IMR-90 (cell line): ENCODE measurements at regions not wholly inside any gene's neighbourhood (a gene's known extent, or its start where the extent isn't known, plus 50 kb on each side); places are given as distances from the start of the nearest gene placed in this dataset.

ENCODE experiments used
- ATAC-seq: fragments of 200-7000 bp; cut with Tn5 transposase; 2 replicates; pipeline ENCODE4 v1.9.1; 2020; ENCODE audit warnings: low read depth, mild to moderate bottlenecking, moderate library complexity
- BruUV-seq: library from RNA; stranded (reverse); fragments of 400-500 nt; replicated peaks from 2 replicates; lab custom pipeline; 2021; lab: Mats Ljungman, UMichigan
- CTCF ChIA-PET: fragments of 300-600 bp; formaldehyde crosslinking; extraction: SDS; loops from one replicate; lab custom pipeline; 2021; ENCODE audit warnings: antibody characterized with exemption; lab: Yijun Ruan, JAX
- POLR2A ChIA-PET: fragments of 300-600 bp; sonication (Branson Sonifier 250); formaldehyde crosslinking; loops from one replicate; lab custom pipeline; 2022; ENCODE audit warnings: antibody characterized with exemption; ENCODE audit not compliant: unreplicated experiment; lab: Charles Lee
- DNase-seq: peaks from one replicate; pipeline ENCODE4 v3.0.0; 2013
- H2AFZ ChIP-seq: replicated peaks from 2 replicates; pipeline ENCODE3; 2013; ENCODE audit warnings: low read length, mild to moderate bottlenecking; ENCODE audit not compliant: poor library complexity
- H2AK5ac ChIP-seq: 2 replicates; pipeline ENCODE4 v1.6.1; 2013; ENCODE audit warnings: low read depth, low read length, inconsistent platforms
- H2AK9ac ChIP-seq: replicated peaks from 2 replicates; pipeline ENCODE3; 2013; ENCODE audit warnings: mild to moderate bottlenecking, low read depth, low read length, moderate library complexity; ENCODE audit not compliant: poor library complexity
- H2BK120ac ChIP-seq: 2 replicates; pipeline ENCODE4 v1.6.1; 2013; ENCODE audit warnings: low read depth, low read length, inconsistent platforms
- H2BK15ac ChIP-seq: 3 replicates; pipeline ENCODE4 v1.6.1; 2013; ENCODE audit warnings: low read depth, low read length, inconsistent platforms
- H2BK20ac ChIP-seq: 2 replicates; pipeline ENCODE4 v1.6.1; 2013; ENCODE audit warnings: low read depth, mild to moderate bottlenecking, inconsistent platforms, low read length, moderate library complexity
- H2BK5ac ChIP-seq: 2 replicates; pipeline ENCODE4 v1.6.1; 2013; ENCODE audit warnings: mild to moderate bottlenecking, low read depth, low read length, inconsistent platforms; ENCODE audit not compliant: poor library complexity, severe bottlenecking
- H3K14ac ChIP-seq: replicated peaks from 2 replicates; pipeline ENCODE4 v1.6.1; 2013; ENCODE audit warnings: low read depth, low read length, inconsistent platforms
- H3K18ac ChIP-seq: 2 replicates; pipeline ENCODE4 v1.6.1; 2013; ENCODE audit warnings: low read depth, low read length, control low read depth
- H3K23ac ChIP-seq: 2 replicates; pipeline ENCODE4 v1.6.1; 2013; ENCODE audit warnings: low read depth, low read length, inconsistent platforms
- H3K27ac ChIP-seq: 2 replicates; pipeline ENCODE4 v1.5.1; 2013; ENCODE audit warnings: mild to moderate bottlenecking, control low read depth, low read length; ENCODE audit not compliant: insufficient read depth
- H3K27me3 ChIP-seq: 2 replicates; pipeline ENCODE4 v1.6.1; 2013; ENCODE audit warnings: low read length; ENCODE audit not compliant: control insufficient read depth, insufficient read depth
- H3K36me3 ChIP-seq: 2 replicates; pipeline ENCODE4 v1.6.1; 2013; ENCODE audit warnings: low read length, mixed read lengths; ENCODE audit not compliant: control insufficient read depth, insufficient read depth
- H3K4ac ChIP-seq: 2 replicates; pipeline ENCODE4 v1.6.1; 2013; ENCODE audit warnings: low read depth, low read length, inconsistent platforms
- H3K4me1 ChIP-seq: 2 replicates; pipeline ENCODE4 v1.6.1; 2013; ENCODE audit warnings: low read length, mixed read lengths; ENCODE audit not compliant: control insufficient read depth, insufficient read depth
- H3K4me2 ChIP-seq: 2 replicates; pipeline ENCODE4 v1.6.1; 2013; ENCODE audit warnings: low read depth, mild to moderate bottlenecking, control low read depth, low read length, moderate library complexity
- H3K4me3 ChIP-seq: 2 replicates; pipeline ENCODE4 v1.5.1; 2013; ENCODE audit warnings: low read depth, mild to moderate bottlenecking, control low read depth, low read length, moderate library complexity; ENCODE audit not compliant: insufficient read depth
- H3K56ac ChIP-seq: 2 replicates; pipeline ENCODE4 v1.6.1; 2013; ENCODE audit warnings: low read length, inconsistent platforms; ENCODE audit not compliant: insufficient read depth; ENCODE audit errors: extremely low read depth
- H3K79me1 ChIP-seq, 2 experiments: 2 replicates each; pipeline ENCODE4 v1.6.1; 2013; ENCODE audit warnings: low read length in 2 of 2, inconsistent platforms in 1 of 2, low read depth in 1 of 2
- H3K9ac ChIP-seq: 2 replicates; pipeline ENCODE4 v1.6.1; 2013; ENCODE audit warnings: low read depth, low read length, control low read depth
- H3K9me1 ChIP-seq: 2 replicates; pipeline ENCODE4 v1.6.1; 2013; ENCODE audit warnings: low read length, inconsistent platforms; ENCODE audit not compliant: insufficient read depth
- H3K9me3 ChIP-seq: 2 replicates; pipeline ENCODE4 v1.6.1; 2013; ENCODE audit warnings: low read length; ENCODE audit not compliant: control insufficient read depth, insufficient read depth
- H4K20me1 ChIP-seq: 2 replicates; pipeline ENCODE4 v1.6.1; 2013; ENCODE audit warnings: low read length, inconsistent platforms; ENCODE audit not compliant: insufficient read depth
- H4K5ac ChIP-seq: 2 replicates; pipeline ENCODE4 v1.6.1; 2013; ENCODE audit warnings: mild to moderate bottlenecking, low read depth, low read length, control low read depth
- H4K8ac ChIP-seq, 2 experiments: 2 replicates each; pipeline ENCODE4 v1.6.1; 2013; ENCODE audit warnings: low read depth in 2 of 2, low read length in 2 of 2, control low read depth in 1 of 2, inconsistent platforms in 1 of 2
- H4K91ac ChIP-seq: 2 replicates; pipeline ENCODE4 v1.6.1; 2013; ENCODE audit warnings: low read depth, low read length, inconsistent platforms; ENCODE audit not compliant: insufficient read depth
- BHLHE40 ChIP-seq: fragments of 150-350 bp; IDR thresholded peaks from 2 replicates; pipeline ENCODE4 v1.6.1; 2016; ENCODE audit warnings: mild to moderate bottlenecking, low read depth, low read length
- CEBPB ChIP-seq: IDR thresholded peaks from 2 replicates; pipeline ENCODE4 v1.6.1; 2012; ENCODE audit warnings: low read depth, low read length, improper control_type of control experiment
- CHD1 ChIP-seq: IDR thresholded peaks from 2 replicates; pipeline ENCODE4 v1.6.1; 2012; ENCODE audit warnings: low read depth, low read length, improper control_type of control experiment
- FOS ChIP-seq: fragments of 150-350 bp; IDR thresholded peaks from 2 replicates; pipeline ENCODE4 v1.6.1; 2016; ENCODE audit warnings: low read depth, low read length
- MAFK ChIP-seq: IDR thresholded peaks from 2 replicates; pipeline ENCODE4 v1.6.1; 2012; ENCODE audit warnings: low read depth, low read length, improper control_type of control experiment
- MAZ ChIP-seq: IDR thresholded peaks from 2 replicates; pipeline ENCODE4 v1.6.1; 2012; ENCODE audit warnings: low read depth, mild to moderate bottlenecking, low read length, improper control_type of control experiment, moderate library complexity, borderline replicate concordance
- MXI1 ChIP-seq: IDR thresholded peaks from 2 replicates; pipeline ENCODE4 v1.6.1; 2012; ENCODE audit warnings: low read depth, mild to moderate bottlenecking, low read length, moderate library complexity, borderline replicate concordance
- NFE2L2 ChIP-seq: fragments of 150-350 bp; IDR thresholded peaks from 2 replicates; pipeline ENCODE4 v1.6.1; 2016; ENCODE audit warnings: low read depth, mild to moderate bottlenecking, low read length
- POLR2A ChIP-seq: IDR thresholded peaks from 2 replicates; pipeline ENCODE4 v1.6.1; 2012; ENCODE audit warnings: mild to moderate bottlenecking, low read depth, low read length
- RAD21 ChIP-seq: IDR thresholded peaks from 2 replicates; pipeline ENCODE4 v1.6.1; 2012; ENCODE audit warnings: low read length, improper control_type of control experiment
- RCOR1 ChIP-seq: IDR thresholded peaks from 2 replicates; pipeline ENCODE4 v1.6.1; 2012; ENCODE audit warnings: mild to moderate bottlenecking, low read length, improper control_type of control experiment; ENCODE audit not compliant: insufficient replicate concordance
- RFX5 ChIP-seq: IDR thresholded peaks from 2 replicates; pipeline ENCODE4 v1.8.0; 2012; ENCODE audit warnings: low read depth, mild to moderate bottlenecking, low read length, moderate library complexity
- SMC3 ChIP-seq: fragments of 150-350 bp; IDR thresholded peaks from 2 replicates; pipeline ENCODE4 v1.6.1; 2016; ENCODE audit warnings: low read depth, mild to moderate bottlenecking, antibody characterized with exemption, low read length, moderate library complexity
- WGBS, 2 experiments: methylation state at CpG; one replicate each; pipeline versions ENCODE4 v1.1.5 to v1.1.7; 2013; ENCODE audit warnings: missing lambda C conversion rate in 2 of 2; ENCODE audit not compliant: insufficient read length in 1 of 2; ENCODE audit errors: extremely low coverage in 2 of 2; 5-methylcytosine and 5-hydroxymethylcytosine counted together
- dilution Hi-C: fragments of 300-500 bp; cut with HindIII; formaldehyde crosslinking; loops from one replicate; pipeline ENCODE4 v1.14.3; 2018; ENCODE audit warnings: low sequenced_read_pairs; ENCODE audit not compliant: unreplicated experiment
- in situ Hi-C: fragments of 300-500 bp; cut with MboI; formaldehyde crosslinking; loops from 3 replicates; pipeline ENCODE4 v1.14.3; 2019; ENCODE audit warnings: low sequenced_read_pairs, inconsistent platforms, mixed read lengths
- intact Hi-C: fragments of 100-400 bp; cut with micrococcal nuclease; formaldehyde crosslinking; loops from 2 replicates; pipeline ENCODE4 v1.10.0; 2022
- TF ChIP-seq, protein P1 (sequence below): fragments of 150-350 bp; IDR thresholded peaks from 2 replicates; pipeline ENCODE4 v1.6.1; 2016; ENCODE audit warnings: low read depth, mild to moderate bottlenecking, low read length, moderate library complexity, borderline replicate concordance
- TF ChIP-seq, protein P2 (sequence below): conservative IDR thresholded peaks from 2 replicates; pipeline ENCODE4 v1.5.1; 2012; ENCODE audit warnings: mild to moderate bottlenecking, low read depth, low read length, improper control_type of control experiment

DNA sequence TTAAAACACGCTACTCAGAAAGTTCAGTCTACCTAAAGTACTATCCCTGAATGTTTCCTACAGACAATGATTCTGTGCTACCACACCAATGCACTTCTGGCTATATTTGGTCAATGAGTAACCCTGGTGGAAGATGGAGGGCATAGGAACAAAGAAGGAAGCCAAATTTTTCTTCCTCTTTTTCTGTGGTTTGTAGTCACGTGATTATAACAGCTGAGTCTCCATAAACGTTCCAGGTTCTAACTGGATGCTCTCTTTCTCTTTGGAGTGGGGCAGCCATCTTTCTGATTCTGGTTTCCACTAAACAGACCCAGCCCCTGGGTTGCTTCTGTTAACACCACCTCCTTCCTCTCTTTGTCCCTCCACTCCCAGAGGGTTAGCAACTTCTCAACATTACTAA lies 274.9 kb downstream of the CDH11 start:
- ATAC-seq (no peak), DNase-seq (no peak)
- no peak overlapping the region for H4K5ac ChIP-seq
- H2AFZ ChIP-seq = no peak overlapping the region
- H3K9me1 ChIP-seq = no peaks in the 10 kb centered on the region
- no peaks in the 10 kb centered on the region for H3K36me3 ChIP-seq
- no peak overlapping the region for H4K8ac ChIP-seq
- no peaks in the 10 kb centered on the region for H3K27me3 ChIP-seq
- H2BK120ac ChIP-seq = no peak overlapping the region
- no peak overlapping the region for H3K4ac ChIP-seq
- intact Hi-C loops = no loop called here
- WGBS, 2 experiments = no CpG with 5 or more reads among the region's 3 CpGs
- H2BK20ac ChIP-seq = no peak overlapping the region
- H3K9me3 ChIP-seq = no peaks in the 10 kb centered on the region
- H3K18ac ChIP-seq = no peak overlapping the region
- no peak overlapping the region for H3K9ac ChIP-seq
- TF ChIP-seq, protein P1, sequence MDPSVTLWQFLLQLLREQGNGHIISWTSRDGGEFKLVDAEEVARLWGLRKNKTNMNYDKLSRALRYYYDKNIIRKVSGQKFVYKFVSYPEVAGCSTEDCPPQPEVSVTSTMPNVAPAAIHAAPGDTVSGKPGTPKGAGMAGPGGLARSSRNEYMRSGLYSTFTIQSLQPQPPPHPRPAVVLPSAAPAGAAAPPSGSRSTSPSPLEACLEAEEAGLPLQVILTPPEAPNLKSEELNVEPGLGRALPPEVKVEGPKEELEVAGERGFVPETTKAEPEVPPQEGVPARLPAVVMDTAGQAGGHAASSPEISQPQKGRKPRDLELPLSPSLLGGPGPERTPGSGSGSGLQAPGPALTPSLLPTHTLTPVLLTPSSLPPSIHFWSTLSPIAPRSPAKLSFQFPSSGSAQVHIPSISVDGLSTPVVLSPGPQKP = no peak
- TF ChIP-seq RCOR1 (no peak), NFE2L2 (no peak), RFX5 (no peak), SMC3 (no peak), POLR2A (no peak), RAD21 (no peak), MAFK (no peak), MAZ (no peak), CEBPB (no peak), BHLHE40 (no peak), MXI1 (no peak), CHD1 (no peak), FOS (no peak)
- TF ChIP-seq, protein P2, sequence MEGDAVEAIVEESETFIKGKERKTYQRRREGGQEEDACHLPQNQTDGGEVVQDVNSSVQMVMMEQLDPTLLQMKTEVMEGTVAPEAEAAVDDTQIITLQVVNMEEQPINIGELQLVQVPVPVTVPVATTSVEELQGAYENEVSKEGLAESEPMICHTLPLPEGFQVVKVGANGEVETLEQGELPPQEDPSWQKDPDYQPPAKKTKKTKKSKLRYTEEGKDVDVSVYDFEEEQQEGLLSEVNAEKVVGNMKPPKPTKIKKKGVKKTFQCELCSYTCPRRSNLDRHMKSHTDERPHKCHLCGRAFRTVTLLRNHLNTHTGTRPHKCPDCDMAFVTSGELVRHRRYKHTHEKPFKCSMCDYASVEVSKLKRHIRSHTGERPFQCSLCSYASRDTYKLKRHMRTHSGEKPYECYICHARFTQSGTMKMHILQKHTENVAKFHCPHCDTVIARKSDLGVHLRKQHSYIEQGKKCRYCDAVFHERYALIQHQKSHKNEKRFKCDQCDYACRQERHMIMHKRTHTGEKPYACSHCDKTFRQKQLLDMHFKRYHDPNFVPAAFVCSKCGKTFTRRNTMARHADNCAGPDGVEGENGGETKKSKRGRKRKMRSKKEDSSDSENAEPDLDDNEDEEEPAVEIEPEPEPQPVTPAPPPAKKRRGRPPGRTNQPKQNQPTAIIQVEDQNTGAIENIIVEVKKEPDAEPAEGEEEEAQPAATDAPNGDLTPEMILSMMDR = no peak
- H4K91ac ChIP-seq = no peak overlapping the region
- H3K4me3 ChIP-seq = no peak overlapping the region
- in situ Hi-C loops = no loop called here
- dilution Hi-C loops = no loop called here
- no peaks in the 10 kb centered on the region for H3K4me1 ChIP-seq
- no peak overlapping the region for H3K23ac ChIP-seq
- H3K79me1 ChIP-seq = no peaks in the 10 kb centered on the region
- H3K4me2 ChIP-seq = no peak overlapping the region
- ChIA-PET CTCF (no interaction called here), POLR2A (no interaction called here)
- H4K20me1 ChIP-seq = no peaks in the 10 kb centered on the region
- H2AK9ac ChIP-seq = no peak overlapping the region
- no peak overlapping the region for H2BK15ac ChIP-seq
- H3K27ac ChIP-seq = no peak overlapping the region
- BruUV-seq = no TSS peak
- no peak overlapping the region for H2AK5ac ChIP-seq
- no peak overlapping the region for H3K56ac ChIP-seq
- no peak overlapping the region for H2BK5ac ChIP-seq
- H3K14ac ChIP-seq = no peak overlapping the region
